Islet of Langerhans (tissue), 1 donor: ENCODE measurements at regions not wholly inside any gene's neighbourhood (a gene's known extent, or its start where the extent isn't known, plus 50 kb on each side); places are given as distances from the start of the nearest gene placed in this dataset.
"Not testable (repeated sequence)": the region's sequence is repeated elsewhere in the genome, so short reads cannot be mapped to it uniquely, and the experiment has no call there.

ENCODE experiments used
- FAIRE-seq: peaks from one replicate; lab custom pipeline; 2011; peaks lifted over from hg19 to GRCh38; lab: Jason Lieb, UNC

- FAIRE-seq: no peak
These were observed 813.3 kb downstream of the KCNJ18 start for GRCh38 chr17:22505660-22506059.

- no peak for FAIRE-seq
These were observed 813.9 kb downstream of the KCNJ18 start for GRCh38 chr17:22506231-22506630.

- FAIRE-seq: no peak
These were observed 814.5 kb downstream of the KCNJ18 start for GRCh38 chr17:22506861-22507260.

- no peak for FAIRE-seq
These were observed 815.5 kb downstream of the KCNJ18 start for GRCh38 chr17:22507823-22508222.

GRCh38 chr17:22510504-22510903 lies 818.2 kb downstream of the KCNJ18 start:
- no peak for FAIRE-seq

GRCh38 chr17:22511431-22511830 lies 819.1 kb downstream of the KCNJ18 start:
- FAIRE-seq: no peak

GRCh38 chr17:22512057-22512456 lies 819.7 kb downstream of the KCNJ18 start:
- FAIRE-seq: no peak

GRCh38 chr17:22512506-22512905 lies 820.2 kb downstream of the KCNJ18 start:
- no peak for FAIRE-seq

GRCh38 chr17:22512997-22513538 lies 820.7 kb downstream of the KCNJ18 start:
- no peak for FAIRE-seq

- no peak for FAIRE-seq
These were observed 822.0 kb downstream of the KCNJ18 start for GRCh38 chr17:22514315-22514714.

- no peak for FAIRE-seq
These were observed 822.5 kb downstream of the KCNJ18 start for GRCh38 chr17:22514767-22515320.

- FAIRE-seq: no peak
These were observed 823.3 kb downstream of the KCNJ18 start for GRCh38 chr17:22515599-22515998.

GRCh38 chr17:22516861-22517636 lies 824.7 kb downstream of the KCNJ18 start:
- no peak for FAIRE-seq

- no peak for FAIRE-seq
These were observed 825.4 kb downstream of the KCNJ18 start for GRCh38 chr17:22517716-22518115.

- no peak for FAIRE-seq
These were observed 825.9 kb downstream of the KCNJ18 start for GRCh38 chr17:22518185-22518584.

GRCh38 chr17:22548873-22549272 lies 856.5 kb downstream of the KCNJ18 start:
- FAIRE-seq: peak; percentile 13

GRCh38 chr17:22551695-22552415 lies 859.5 kb downstream of the KCNJ18 start:
- not testable (repeated sequence) for FAIRE-seq

GRCh38 chr17:22569459-22570143 lies 877.3 kb downstream of the KCNJ18 start:
- no peak for FAIRE-seq

GRCh38 chr17:22570144-22570845 lies 878.0 kb downstream of the KCNJ18 start:
- no peak for FAIRE-seq

- no peak for FAIRE-seq
These were observed 907.0 kb downstream of the KCNJ18 start for GRCh38 chr17:22599322-22599721.

GRCh38 chr17:22600644-22601298 lies 908.4 kb downstream of the KCNJ18 start:
- FAIRE-seq: no peak
